HL-60 (cell line): ENCODE measurements at regions not wholly inside any gene's neighbourhood (a gene's known extent, or its start where the extent isn't known, plus 50 kb on each side); places are given as distances from the start of the nearest gene placed in this dataset.

Source experiments
- POLR2AphosphoS5 ChIP-seq: IDR thresholded peaks from 2 replicates; pipeline ENCODE4 v1.6.1; 2012; ENCODE audit warnings: low read depth
- TF ChIP-seq, protein P1 (sequence below): IDR thresholded peaks from one replicate; pipeline ENCODE4 v1.5.1; 2011; ENCODE audit warnings: low read length, control low read depth, inconsistent platforms; ENCODE audit not compliant: insufficient read depth

GRCh38 chr6:145530454-145530853 is 204.9 kb downstream of the EPM2A start:
- TF ChIP-seq, protein P1, sequence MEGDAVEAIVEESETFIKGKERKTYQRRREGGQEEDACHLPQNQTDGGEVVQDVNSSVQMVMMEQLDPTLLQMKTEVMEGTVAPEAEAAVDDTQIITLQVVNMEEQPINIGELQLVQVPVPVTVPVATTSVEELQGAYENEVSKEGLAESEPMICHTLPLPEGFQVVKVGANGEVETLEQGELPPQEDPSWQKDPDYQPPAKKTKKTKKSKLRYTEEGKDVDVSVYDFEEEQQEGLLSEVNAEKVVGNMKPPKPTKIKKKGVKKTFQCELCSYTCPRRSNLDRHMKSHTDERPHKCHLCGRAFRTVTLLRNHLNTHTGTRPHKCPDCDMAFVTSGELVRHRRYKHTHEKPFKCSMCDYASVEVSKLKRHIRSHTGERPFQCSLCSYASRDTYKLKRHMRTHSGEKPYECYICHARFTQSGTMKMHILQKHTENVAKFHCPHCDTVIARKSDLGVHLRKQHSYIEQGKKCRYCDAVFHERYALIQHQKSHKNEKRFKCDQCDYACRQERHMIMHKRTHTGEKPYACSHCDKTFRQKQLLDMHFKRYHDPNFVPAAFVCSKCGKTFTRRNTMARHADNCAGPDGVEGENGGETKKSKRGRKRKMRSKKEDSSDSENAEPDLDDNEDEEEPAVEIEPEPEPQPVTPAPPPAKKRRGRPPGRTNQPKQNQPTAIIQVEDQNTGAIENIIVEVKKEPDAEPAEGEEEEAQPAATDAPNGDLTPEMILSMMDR, result no peak
- no peak for TF ChIP-seq POLR2AphosphoS5
